ENCODE measurements at regions not wholly inside any gene's neighbourhood (a gene's known extent, or its start where the extent isn't known, plus 50 kb on each side); places are given as distances from the start of the nearest gene placed in this dataset.

GRCh38 chr22:47976219-47976618 is 1213.8 kb downstream of the TBC1D22A start:
- 85 to 87% methylated on average over 3 of the region's 3 CpGs for whole genome bisulfite sequencing, 2 donors
- Histone ChIP-seq H3K27me3 (no peaks in the 10 kb centered on the region), H3K36me3 (no peaks in the 10 kb centered on the region), H3K4me3 (no peak overlapping the region), H3K4me1 (no peaks in the 10 kb centered on the region), H3K27ac (no peak overlapping the region), H3K9me3 (peaks cover 0 to 43% (median 0%) of the 10 kb centered on the region in 4 donors)
- TF ChIP-seq CTCF (IDR thresholded peaks at IDR 0.05) (no peak), POLR2A (IDR thresholded peaks at IDR 0.05) (no peak), EP300 (IDR thresholded peaks at IDR 0.05) (no peak)
- DNase-seq (ENCODE audit: low spot score in 2 of 2), result no peak

DNA sequence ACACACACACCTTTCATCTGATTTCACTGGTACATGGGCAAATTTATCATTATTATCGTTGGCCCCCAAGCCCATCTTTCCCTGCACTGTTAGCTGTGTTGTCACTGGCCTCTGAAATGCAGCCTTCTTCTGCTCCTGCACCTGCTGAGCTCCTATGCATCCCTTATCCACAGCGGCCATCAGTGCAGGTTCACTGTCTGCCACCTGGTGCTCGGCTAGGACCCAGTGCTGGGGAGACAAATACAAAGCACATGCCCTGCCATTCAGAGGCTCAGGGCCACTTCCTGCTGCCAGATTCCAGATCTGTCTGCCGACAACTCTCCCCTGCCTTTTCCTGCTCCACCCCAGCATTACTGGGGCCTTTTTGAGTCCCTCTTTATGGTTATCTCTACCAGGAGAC is 1205.4 kb downstream of the TBC1D22A start:
- WGBS, 2 donors, result 62 to 77% methylated on average over 4 of the region's 4 CpGs

GRCh38 chr22:47966316-47966715 is 1203.9 kb downstream of the TBC1D22A start:
- TF ChIP-seq CTCF (IDR thresholded peaks at IDR 0.05) (no peak), POLR2A (IDR thresholded peaks at IDR 0.05) (no peak), EP300 (IDR thresholded peaks at IDR 0.05) (no peak)

More for the DNA sequence above, 1205.4 kb downstream of the TBC1D22A start:
- Histone ChIP-seq H3K27ac (no peak overlapping the region), H3K4me1 (no peaks in the 10 kb centered on the region), H3K36me3 (no peaks in the 10 kb centered on the region), H3K9me3 (no peaks in the 10 kb centered on the region), H3K4me3 (no peak overlapping the region), H3K27me3 (no peaks in the 10 kb centered on the region)
- DNase-seq (ENCODE audit: low spot score in 2 of 2), result no peak
- TF ChIP-seq EP300 (IDR thresholded peaks at IDR 0.05) (no peak), CTCF (IDR thresholded peaks at IDR 0.05) (no peak), POLR2A (IDR thresholded peaks at IDR 0.05) (no peak)

DNA sequence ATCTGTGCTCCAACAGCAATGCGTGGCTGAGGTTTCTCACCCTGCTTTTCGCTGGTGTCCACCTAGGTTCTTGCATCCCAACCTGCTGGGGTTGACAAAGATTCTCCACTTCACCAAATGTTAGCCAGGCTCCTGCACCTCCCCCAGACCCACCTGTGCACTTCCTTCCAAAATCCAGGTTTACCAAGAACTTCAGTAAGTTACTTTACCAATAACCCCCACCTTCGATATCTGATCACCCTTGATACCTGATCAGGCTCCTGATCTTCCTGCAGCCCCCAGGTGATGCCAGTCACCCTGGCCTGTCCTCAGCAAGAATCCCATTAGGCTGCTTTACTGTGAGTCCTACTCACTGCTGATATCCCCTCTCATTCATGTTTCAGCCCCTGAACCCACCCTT is 1203.4 kb downstream of the TBC1D22A start:
- 96 to 97% methylated on average over 3 of the region's 3 CpGs for WGBS, 2 donors

More at GRCh38 chr22:47966316-47966715, 1203.9 kb downstream of the TBC1D22A start:
- no peak overlapping the region for H3K27ac ChIP-seq
- H3K4me3 ChIP-seq, result no peak overlapping the region
- H3K36me3 ChIP-seq, result no peaks in the 10 kb centered on the region
- H3K27me3 ChIP-seq, result no peaks in the 10 kb centered on the region
- H3K9me3 ChIP-seq, result no peaks in the 10 kb centered on the region
- no peaks in the 10 kb centered on the region for H3K4me1 ChIP-seq
- 88 to 89% methylated on average over 6 of the region's 6 CpGs for WGBS, 2 donors
- no peak for DNase-seq (ENCODE audit: low spot score in 2 of 2)

DNA sequence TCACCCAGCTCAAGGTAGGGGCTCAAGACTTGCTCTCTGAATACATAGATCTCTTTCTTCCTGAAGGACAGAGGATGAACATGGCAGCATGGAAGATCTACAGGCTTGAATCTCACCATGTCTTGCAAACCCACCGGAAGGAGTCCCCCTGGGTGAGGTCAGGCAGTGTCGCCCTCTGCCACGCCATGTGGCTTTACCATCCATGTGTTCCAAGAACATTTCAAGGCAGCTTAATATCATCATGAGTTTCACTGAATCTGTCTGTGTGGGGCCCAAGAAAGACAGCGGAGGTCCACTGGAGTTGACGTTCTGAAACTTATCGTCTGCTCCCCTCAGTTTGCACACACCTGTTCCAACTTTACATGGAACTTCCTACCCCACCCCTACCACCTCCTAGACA is 1202.6 kb downstream of the TBC1D22A start:
- TF ChIP-seq POLR2A (IDR thresholded peaks at IDR 0.05) (no peak), EP300 (IDR thresholded peaks at IDR 0.05) (no peak), CTCF (IDR thresholded peaks at IDR 0.05) (no peak)
- Histone ChIP-seq H3K27me3 (no peaks in the 10 kb centered on the region), H3K4me3 (no peak overlapping the region), H3K36me3 (no peaks in the 10 kb centered on the region), H3K4me1 (no peaks in the 10 kb centered on the region), H3K9me3 (no peaks in the 10 kb centered on the region), H3K27ac (no peak overlapping the region)
- DNase-seq (ENCODE audit: low spot score in 2 of 2), result no peak
- 94 to 95% methylated on average over 6 of the region's 6 CpGs for WGBS, 2 donors

More for the DNA sequence above, 1203.4 kb downstream of the TBC1D22A start:
- no peaks in the 10 kb centered on the region for H3K9me3 ChIP-seq
- H3K27ac ChIP-seq, result no peak overlapping the region
- no peak for TF ChIP-seq POLR2A (IDR thresholded peaks at IDR 0.05)
- no peak for TF ChIP-seq EP300 (IDR thresholded peaks at IDR 0.05)
- no peak for TF ChIP-seq CTCF (IDR thresholded peaks at IDR 0.05)
- H3K36me3 ChIP-seq, result no peaks in the 10 kb centered on the region
- no peak overlapping the region for H3K4me3 ChIP-seq
- H3K27me3 ChIP-seq, result no peaks in the 10 kb centered on the region
- no peak for DNase-seq (ENCODE audit: low spot score in 2 of 2)
- no peaks in the 10 kb centered on the region for H3K4me1 ChIP-seq

Data from tibial nerve (tissue), 4 donors.